Suppressor macrophage (primary cell): ENCODE measurements at regions not wholly inside any gene's neighbourhood (a gene's known extent, or its start where the extent isn't known, plus 50 kb on each side); places are given as distances from the start of the nearest gene placed in this dataset.

Source experiments
- DNase-seq, 4 experiments: peaks; one replicate each; pipeline ENCODE4 v3.0.0-alpha.2; 2020 to 2022

DNA sequence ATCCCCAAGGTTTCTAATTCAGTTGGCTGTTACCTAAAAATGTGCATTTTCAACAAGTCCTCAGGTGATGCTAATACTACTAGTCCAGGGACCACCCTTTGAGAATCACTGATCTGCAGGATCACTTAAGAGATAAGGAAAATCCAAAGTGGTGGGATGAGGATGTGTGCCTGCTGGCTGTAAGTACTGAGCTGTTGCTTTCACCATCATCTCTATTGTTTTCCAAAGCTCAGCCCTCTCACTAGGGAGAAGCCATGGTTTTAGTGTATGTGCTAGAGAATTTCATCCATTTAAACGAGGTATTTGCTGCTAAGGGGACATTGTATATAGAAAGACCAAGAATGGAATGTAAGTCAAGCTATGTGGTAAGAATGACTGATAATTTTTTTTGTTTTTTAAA lies 202.3 kb downstream of the KIF21A start:
- DNase-seq: no peak

GRCh38 chr12:39239490-39240486 lies 203.1 kb downstream of the KIF21A start:
- DNase-seq: no peak

DNA sequence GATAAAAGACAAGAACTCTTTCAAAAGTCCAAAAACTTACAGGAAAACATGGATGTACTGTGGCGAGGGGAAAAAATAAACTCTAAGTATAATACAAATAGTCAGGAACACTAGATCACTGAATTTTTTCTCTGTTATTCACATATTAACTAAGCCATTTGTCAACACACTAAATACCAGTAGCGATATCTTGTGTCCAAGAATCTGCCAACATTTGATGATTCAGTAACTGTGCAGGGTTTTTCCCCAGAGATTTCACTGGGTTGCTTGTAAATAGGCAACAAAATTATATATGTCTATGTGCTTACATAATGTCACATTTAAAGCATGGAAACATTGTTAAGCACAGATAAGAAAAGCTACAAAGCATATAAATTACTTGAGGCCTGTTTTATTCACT lies 205.9 kb downstream of the KIF21A start:
- no peak for DNase-seq

GRCh38 chr12:39235990-39236767 lies 206.7 kb downstream of the KIF21A start:
- no peak for DNase-seq

GRCh38 chr12:39230086-39230485 lies 212.8 kb downstream of the KIF21A start:
- DNase-seq: no peak

- no peak for DNase-seq
Measured at GRCh38 chr12:39227218-39227617, 215.7 kb downstream of the KIF21A start.

DNA sequence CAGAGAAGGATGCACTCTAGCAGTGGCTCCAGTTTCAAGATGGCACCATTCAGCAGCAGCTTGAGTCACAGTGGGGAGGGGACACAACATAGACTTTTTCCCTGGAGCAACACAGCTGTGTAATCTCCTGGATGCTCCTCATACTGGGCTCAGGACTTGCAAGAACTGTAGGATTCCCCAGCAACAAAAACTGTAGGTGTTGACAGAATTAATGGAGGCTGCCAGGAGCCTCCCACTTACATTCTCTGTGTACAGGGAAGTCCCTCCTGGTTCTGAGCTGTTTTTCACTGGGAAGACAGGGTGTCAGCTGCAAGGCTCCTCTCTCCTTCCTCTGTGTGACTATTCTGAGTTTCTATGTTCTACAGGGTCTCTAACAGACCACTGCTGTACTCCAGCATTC lies 217.9 kb downstream of the KIF21A start:
- no peak for DNase-seq

GRCh38 chr12:39205969-39206368 lies 237.0 kb downstream of the KIF21A start:
- no peak for DNase-seq

- no peak for DNase-seq
Measured at GRCh38 chr12:39199351-39199750, 243.6 kb downstream of the KIF21A start.

DNA sequence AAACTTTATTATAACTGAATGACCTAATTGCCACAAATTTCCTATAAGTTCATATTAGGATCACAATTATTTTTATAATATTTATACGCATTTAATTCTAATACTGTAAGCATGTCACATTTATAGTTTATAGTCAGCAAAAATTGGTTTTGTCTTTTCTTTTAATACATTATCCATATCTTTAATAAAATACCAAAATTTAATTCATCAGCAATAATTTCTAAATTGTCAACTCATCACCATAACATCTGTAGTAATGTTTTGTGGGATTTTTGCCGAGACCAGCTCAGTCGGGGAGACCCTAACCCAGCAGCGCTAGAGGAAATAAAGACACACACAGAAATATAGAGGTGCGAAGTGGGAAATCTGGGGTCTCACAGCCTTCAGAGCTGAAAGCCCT lies 254.2 kb downstream of the KIF21A start:
- no peak for DNase-seq

- no peak for DNase-seq
Measured at GRCh38 chr12:39186744-39187143, 256.2 kb downstream of the KIF21A start.

DNA sequence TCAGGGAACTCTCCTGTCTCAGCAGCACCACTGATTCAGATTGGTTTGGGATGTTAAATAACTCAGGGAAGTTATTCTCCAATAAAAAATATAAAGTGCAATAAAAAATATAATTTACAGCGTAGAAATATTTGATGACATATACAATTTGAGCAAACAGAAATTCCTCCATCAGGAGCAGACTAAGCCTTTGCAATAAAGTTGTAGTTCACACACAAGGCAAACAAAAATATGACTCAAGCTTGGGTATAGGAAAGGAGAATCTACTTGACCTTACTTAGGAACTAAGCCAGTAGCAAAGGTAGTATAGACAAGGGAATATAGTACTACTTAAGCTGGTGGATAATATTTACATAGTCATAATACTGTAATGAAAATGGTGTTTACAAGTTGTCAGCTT lies 264.1 kb downstream of the KIF21A start:
- DNase-seq: no peak

- no peak for DNase-seq
Measured at GRCh38 chr12:39176356-39176755, 266.6 kb downstream of the KIF21A start.

DNA sequence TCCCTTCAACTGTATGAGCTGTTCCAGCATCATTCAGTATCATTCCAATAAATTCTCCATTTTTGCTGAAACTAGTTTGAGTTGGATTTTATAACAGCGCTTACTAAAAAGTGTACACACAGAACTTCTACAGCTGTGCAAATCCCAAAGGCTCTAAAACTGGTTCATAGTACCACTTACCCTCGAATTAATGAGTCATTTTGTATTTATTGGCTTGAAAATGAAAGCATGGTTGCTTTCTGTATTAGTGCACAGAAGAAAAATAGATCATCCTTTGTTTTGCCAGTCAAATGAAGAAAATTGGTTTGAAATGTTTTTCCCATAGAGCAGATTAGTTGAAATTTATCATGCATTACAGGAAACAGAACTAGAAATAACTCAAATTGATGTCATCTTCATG lies 268.3 kb upstream of the CPNE8 start:
- DNase-seq: no peak

DNA sequence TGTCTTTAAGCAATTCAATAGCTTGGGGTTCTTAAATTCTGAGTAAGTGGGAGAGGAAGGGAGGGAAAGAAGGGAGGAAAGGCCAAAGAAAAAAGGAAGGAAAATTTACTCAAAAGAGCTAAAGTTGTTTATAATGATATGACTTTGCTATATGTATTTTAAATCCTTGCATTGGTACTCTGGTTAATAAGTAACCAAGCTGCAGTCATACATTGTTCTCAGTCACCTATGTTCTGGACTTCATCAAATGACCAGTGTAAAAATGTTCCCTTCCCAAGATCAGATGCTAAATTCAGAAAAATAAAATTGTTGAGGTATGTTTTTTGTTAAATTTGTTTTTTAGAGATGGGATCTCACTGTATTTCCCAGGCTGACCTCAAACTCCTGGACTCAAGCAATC lies 259.9 kb upstream of the CPNE8 start:
- DNase-seq: no peak

DNA sequence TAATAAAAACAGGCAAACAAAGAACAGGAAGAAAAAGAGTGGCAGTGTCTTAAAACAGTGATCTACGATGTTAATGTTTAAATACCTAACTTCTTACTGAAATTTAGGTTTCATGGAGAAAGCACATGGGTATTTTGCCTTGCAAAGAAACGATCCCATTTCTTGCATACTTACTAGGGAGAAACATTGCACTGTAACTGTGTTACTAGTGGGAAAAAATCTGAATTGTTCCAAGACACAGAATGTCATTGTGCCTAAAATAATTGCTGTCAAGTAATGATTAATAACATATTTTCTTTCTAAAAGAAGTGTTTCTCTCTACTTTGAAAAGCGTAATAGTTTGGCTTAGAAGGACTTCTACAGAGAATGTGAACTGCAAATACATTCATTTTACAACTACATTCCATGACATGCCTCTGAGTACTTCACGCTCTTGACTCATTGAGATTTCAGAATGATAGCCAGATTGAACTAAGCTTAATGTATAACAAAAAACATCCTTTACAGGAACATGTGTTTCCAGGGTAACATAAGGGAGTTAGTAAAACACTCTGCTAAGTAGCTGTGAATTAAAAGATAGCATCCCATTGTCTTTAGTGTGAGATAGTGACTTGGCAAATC lies 256.2 kb upstream of the CPNE8 start:
- no peak for DNase-seq

- no peak for DNase-seq
Measured at GRCh38 chr12:39157696-39158342, 252.4 kb upstream of the CPNE8 start.

GRCh38 chr12:39145175-39145999 lies 240.0 kb upstream of the CPNE8 start:
- DNase-seq: peak; percentile 18 to 40 (median 27)

- DNase-seq: no peak
Measured at GRCh38 chr12:39144613-39145061, 239.2 kb upstream of the CPNE8 start.

GRCh38 chr12:39138268-39138667 lies 232.9 kb upstream of the CPNE8 start:
- no peak for DNase-seq

DNA sequence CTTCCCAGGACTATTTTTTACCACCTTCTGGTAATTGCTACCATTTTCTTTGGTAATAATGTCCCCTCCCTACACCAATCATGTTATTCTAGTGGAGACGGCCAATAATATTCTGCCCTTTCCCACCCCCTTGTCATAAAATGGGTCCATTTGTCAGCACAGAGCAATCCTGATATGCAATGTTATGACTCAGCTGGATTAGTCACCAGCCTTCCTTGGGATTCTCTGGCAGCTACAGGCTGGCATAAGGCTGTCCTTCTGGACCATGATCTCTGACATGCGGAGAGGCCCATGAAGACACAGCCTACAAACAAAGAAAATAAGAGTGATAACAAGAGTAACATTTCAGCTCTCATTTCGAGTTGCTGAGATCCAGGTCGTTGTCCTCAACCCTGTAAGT lies 222.0 kb upstream of the CPNE8 start:
- no peak for DNase-seq

GRCh38 chr12:39125566-39125965 lies 220.2 kb upstream of the CPNE8 start:
- DNase-seq: no peak
